ENCODE measurements at regions not wholly inside any gene's neighbourhood (a gene's known extent, or its start where the extent isn't known, plus 50 kb on each side); places are given as distances from the start of the nearest gene placed in this dataset.

GRCh38 chr22:44592126-44592823, 94.2 kb upstream of the RTL6 start:
- no peaks in the 10 kb centered on the region for H3K36me3 ChIP-seq
- DNase-seq (no peak), ATAC-seq (no peak)
- no peaks in the 10 kb centered on the region for H3K4me1 ChIP-seq
- H3K4me3 ChIP-seq: no peak overlapping the region
- TF ChIP-seq CTCF (IDR thresholded peaks at IDR 0.05) (no peak), POLR2A (IDR thresholded peaks at IDR 0.05) (no peak)
- H3K9me3 ChIP-seq: no peaks in the 10 kb centered on the region
- no peak overlapping the region for H3K27ac ChIP-seq
- intact Hi-C loops (cut with DNase I): no loop called here
- WGBS (ENCODE audit: insufficient coverage, low coverage, low lambda C conversion rate, missing lambda C conversion rate): 51% methylated on average over 7 of the region's 10 CpGs
- no peaks in the 10 kb centered on the region for H3K27me3 ChIP-seq

GRCh38 chr22:44591146-44591790, 93.2 kb upstream of the RTL6 start:
- DNase-seq: no peak
- Histone ChIP-seq H3K4me3 (no peak overlapping the region), H3K9me3 (no peaks in the 10 kb centered on the region), H3K36me3 (no peaks in the 10 kb centered on the region), H3K27ac (no peak overlapping the region), H3K4me1 (no peaks in the 10 kb centered on the region), H3K27me3 (no peaks in the 10 kb centered on the region)
- TF ChIP-seq POLR2A (IDR thresholded peaks at IDR 0.05) (no peak), CTCF (IDR thresholded peaks at IDR 0.05) (no peak)
- intact Hi-C loops (cut with DNase I): no loop called here
- ATAC-seq: no peak
- WGBS (ENCODE audit: insufficient coverage, low coverage, low lambda C conversion rate, missing lambda C conversion rate): 61% methylated on average over 3 of the region's 19 CpGs

GRCh38 chr22:44590291-44590690, 92.3 kb upstream of the RTL6 start:
- no peaks in the 10 kb centered on the region for H3K27me3 ChIP-seq
- H3K4me3 ChIP-seq: no peak overlapping the region
- H3K4me1 ChIP-seq: no peaks in the 10 kb centered on the region
- H3K27ac ChIP-seq: no peak overlapping the region
- ATAC-seq: no peak
- no peaks in the 10 kb centered on the region for H3K36me3 ChIP-seq
- WGBS (ENCODE audit: insufficient coverage, low coverage, low lambda C conversion rate, missing lambda C conversion rate): 80% methylated on average over 1 of the region's 13 CpGs
- H3K9me3 ChIP-seq: no peaks in the 10 kb centered on the region
- intact Hi-C loops (cut with DNase I): no loop called here
- no peak for TF ChIP-seq POLR2A (IDR thresholded peaks at IDR 0.05)
- no peak for TF ChIP-seq CTCF (IDR thresholded peaks at IDR 0.05)
- DNase-seq: no peak

GRCh38 chr22:44589831-44590230, 91.8 kb upstream of the RTL6 start:
- 67% methylated on average over 4 of the region's 5 CpGs for WGBS (ENCODE audit: insufficient coverage, low coverage, low lambda C conversion rate, missing lambda C conversion rate)
- H3K27me3 ChIP-seq: no peaks in the 10 kb centered on the region
- TF ChIP-seq POLR2A (IDR thresholded peaks at IDR 0.05): no peak
- H3K9me3 ChIP-seq: no peaks in the 10 kb centered on the region
- no peak for ATAC-seq
- H3K36me3 ChIP-seq: no peaks in the 10 kb centered on the region
- no peak for DNase-seq
- H3K27ac ChIP-seq: no peak overlapping the region
- H3K4me1 ChIP-seq: no peaks in the 10 kb centered on the region
- no peak overlapping the region for H3K4me3 ChIP-seq
- intact Hi-C loops (cut with DNase I): no loop called here

- no peak for TF ChIP-seq POLR2A (IDR thresholded peaks at IDR 0.05)
- TF ChIP-seq CTCF (IDR thresholded peaks at IDR 0.05): no peak
- 85% methylated on average over 11 of the region's 14 CpGs for WGBS (ENCODE audit: insufficient coverage, low coverage, low lambda C conversion rate, missing lambda C conversion rate)
- no peaks in the 10 kb centered on the region for H3K9me3 ChIP-seq
- DNase-seq: no peak
- H3K27me3 ChIP-seq: no peaks in the 10 kb centered on the region
- H3K4me3 ChIP-seq: no peak overlapping the region
- no peak overlapping the region for H3K27ac ChIP-seq
- no peaks in the 10 kb centered on the region for H3K36me3 ChIP-seq
- no peak for ATAC-seq
- intact Hi-C loops (cut with DNase I): no loop called here
- H3K4me1 ChIP-seq: no peaks in the 10 kb centered on the region
Observed at GRCh38 chr22:44588348-44588747, 90.3 kb upstream of the RTL6 start.
